ENCODE measurements at regions not wholly inside any gene's neighbourhood (a gene's known extent, or its start where the extent isn't known, plus 50 kb on each side); places are given as distances from the start of the nearest gene placed in this dataset.
"Not testable (repeated sequence)": the region's sequence is repeated elsewhere in the genome, so short reads cannot be mapped to it uniquely, and the experiment has no call there.

- H3K27me3 ChIP-seq (ENCODE audit: insufficient read depth, low read length, poor library complexity, severe bottlenecking); H3K4me1 Mint-ChIP-seq; H3K4me1 ChIP-seq (ENCODE audit: insufficient read depth, low read length); DNase-seq; H3K36me3 Mint-ChIP-seq; POLR2A ChIA-PET; H3K36me3 ChIP-seq (ENCODE audit: insufficient read depth, low read length); H3K9me3 Mint-ChIP-seq; H3K27ac Mint-ChIP-seq; H3K9me3 ChIP-seq (ENCODE audit: low read length); H3K27ac ChIP-seq (ENCODE audit: low read depth, low read length); H3K4me3 Mint-ChIP-seq; H3K4me3 ChIP-seq (ENCODE audit: low read length); CTCF ChIA-PET: not testable (repeated sequence)
- H3K27me3 Mint-ChIP-seq = peaks cover 7 to 33% of the 10 kb centered on the region in 2 donors
These were observed 101.8 kb upstream of the UST start for GRCh38 chr6:148645049-148645448.

- no peaks in the 10 kb centered on the region for H3K9me3 ChIP-seq (ENCODE audit: low read length)
- peaks cover 0 to 9% (median 5%) of the 10 kb centered on the region in 5 donors for H3K9me3 Mint-ChIP-seq
- H3K4me3 Mint-ChIP-seq = no peak overlapping the region
- H3K36me3 ChIP-seq (ENCODE audit: insufficient read depth, low read length) = no peaks in the 10 kb centered on the region
- H3K36me3 Mint-ChIP-seq = peaks cover 0 to 3% (median 0%) of the 10 kb centered on the region in 3 donors
- CTCF ChIA-PET = no interaction called here
- POLR2A ChIA-PET = no interaction called here
- H3K27me3 Mint-ChIP-seq = peaks cover 6 to 51% of the 10 kb centered on the region in 2 donors
- H3K27me3 ChIP-seq (ENCODE audit: insufficient read depth, low read length, poor library complexity, severe bottlenecking) = no peaks in the 10 kb centered on the region
- DNase-seq = no peak
- no peaks in the 10 kb centered on the region for H3K4me1 Mint-ChIP-seq
- no peak overlapping the region for H3K27ac Mint-ChIP-seq
- H3K4me3 ChIP-seq (ENCODE audit: low read length) = no peak overlapping the region
- no peak overlapping the region for H3K27ac ChIP-seq (ENCODE audit: low read depth, low read length)
- no peaks in the 10 kb centered on the region for H3K4me1 ChIP-seq (ENCODE audit: insufficient read depth, low read length)
These were observed 97.9 kb upstream of the UST start for GRCh38 chr6:148648754-148649453.

- ChIA-PET CTCF (no interaction called here), POLR2A (no interaction called here)
- Mint-ChIP-seq H3K36me3 (peaks cover 0 to 3% (median 0%) of the 10 kb centered on the region in 3 donors), H3K9me3 (peaks cover 0 to 9% (median 5%) of the 10 kb centered on the region in 5 donors), H3K27ac (no peak overlapping the region), H3K27me3 (peaks cover 4 to 53% of the 10 kb centered on the region in 2 donors), H3K4me1 (no peaks in the 10 kb centered on the region), H3K4me3 (peak overlapping the region in 1 of 7 donors; percentile 63)
- no peaks in the 10 kb centered on the region for H3K4me1 ChIP-seq (ENCODE audit: insufficient read depth, low read length)
- no peaks in the 10 kb centered on the region for H3K27me3 ChIP-seq (ENCODE audit: insufficient read depth, low read length, poor library complexity, severe bottlenecking)
- no peak overlapping the region for H3K27ac ChIP-seq (ENCODE audit: low read depth, low read length)
- no peak for DNase-seq
- H3K9me3 ChIP-seq (ENCODE audit: low read length) = no peaks in the 10 kb centered on the region
- H3K36me3 ChIP-seq (ENCODE audit: insufficient read depth, low read length) = no peaks in the 10 kb centered on the region
- H3K4me3 ChIP-seq (ENCODE audit: low read length) = no peak overlapping the region
These were observed 97.3 kb upstream of the UST start for GRCh38 chr6:148649454-148649963.

DNA sequence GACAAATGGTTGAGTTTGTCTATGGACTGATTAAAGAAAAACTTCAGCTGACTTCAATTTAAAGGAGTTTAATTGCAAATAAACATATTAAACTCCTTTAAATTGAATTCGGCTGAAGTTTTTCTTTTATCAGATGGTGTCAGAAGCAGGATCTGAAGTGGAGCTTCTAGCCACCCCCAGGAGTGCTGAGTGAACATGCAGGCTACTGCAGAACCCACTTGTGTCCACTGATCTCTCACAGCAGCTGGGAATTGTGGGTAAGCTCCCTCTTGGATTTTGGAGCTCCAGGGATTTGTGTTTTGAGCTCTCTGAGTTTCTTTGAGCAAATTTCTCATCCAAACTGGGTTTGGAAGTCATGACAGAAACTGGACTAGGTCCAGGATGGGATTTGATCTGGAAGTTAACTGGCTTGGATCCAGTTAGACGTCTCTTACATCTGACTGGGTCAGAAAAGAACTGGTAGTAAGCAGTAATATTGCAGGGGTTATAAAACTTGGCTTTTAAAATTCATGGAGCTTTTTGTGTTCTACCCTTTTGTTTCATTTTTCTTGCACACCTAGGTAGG, 95.8 kb upstream of the UST start:
- no peak for DNase-seq
- H3K27ac Mint-ChIP-seq = no peak overlapping the region
- peaks cover 0 to 3% (median 0%) of the 10 kb centered on the region in 3 donors for H3K36me3 Mint-ChIP-seq
- Histone ChIP-seq H3K36me3 (ENCODE audit: insufficient read depth, low read length) (no peaks in the 10 kb centered on the region), H3K4me3 (ENCODE audit: low read length) (no peak overlapping the region), H3K9me3 (ENCODE audit: low read length) (no peaks in the 10 kb centered on the region), H3K4me1 (ENCODE audit: insufficient read depth, low read length) (no peaks in the 10 kb centered on the region), H3K27me3 (ENCODE audit: insufficient read depth, low read length, poor library complexity, severe bottlenecking) (no peaks in the 10 kb centered on the region), H3K27ac (ENCODE audit: low read depth, low read length) (no peak overlapping the region)
- POLR2A ChIA-PET = no interaction called here
- peaks cover 0 to 9% (median 5%) of the 10 kb centered on the region in 5 donors for H3K9me3 Mint-ChIP-seq
- H3K27me3 Mint-ChIP-seq = peaks cover 4 to 48% of the 10 kb centered on the region in 2 donors
- CTCF ChIA-PET = no interaction called here
- H3K4me1 Mint-ChIP-seq = no peaks in the 10 kb centered on the region
- no peak overlapping the region for H3K4me3 Mint-ChIP-seq

DNA sequence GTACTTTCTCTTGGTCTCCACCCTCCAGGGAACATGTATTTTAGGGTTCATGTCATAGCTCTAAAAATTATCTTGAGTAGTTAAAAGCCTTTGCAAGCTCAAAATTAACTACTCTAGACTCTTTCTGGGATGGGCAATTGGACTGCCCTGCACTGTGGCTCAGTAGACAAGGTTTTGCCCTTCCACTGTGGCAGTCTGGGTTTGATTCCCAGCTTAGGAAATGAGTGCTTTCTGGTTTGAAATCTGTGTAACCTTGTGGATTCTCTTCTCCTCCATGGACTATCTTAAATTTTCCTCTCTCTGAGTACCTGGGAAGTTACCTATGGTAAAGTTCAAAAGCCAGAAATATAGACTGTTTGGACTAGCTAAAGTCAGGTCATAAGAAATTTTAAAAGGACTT, 94.6 kb upstream of the UST start:
- POLR2A ChIA-PET = no interaction called here
- no peaks in the 10 kb centered on the region for H3K4me1 Mint-ChIP-seq
- Histone ChIP-seq H3K27ac (ENCODE audit: low read depth, low read length) (no peak overlapping the region), H3K4me3 (ENCODE audit: low read length) (no peak overlapping the region), H3K9me3 (ENCODE audit: low read length) (no peaks in the 10 kb centered on the region), H3K27me3 (ENCODE audit: insufficient read depth, low read length, poor library complexity, severe bottlenecking) (no peaks in the 10 kb centered on the region), H3K36me3 (ENCODE audit: insufficient read depth, low read length) (no peaks in the 10 kb centered on the region), H3K4me1 (ENCODE audit: insufficient read depth, low read length) (no peaks in the 10 kb centered on the region)
- DNase-seq = no peak
- peaks cover 1 to 45% of the 10 kb centered on the region in 2 donors for H3K27me3 Mint-ChIP-seq
- CTCF ChIA-PET = no interaction called here
- no peak overlapping the region for H3K4me3 Mint-ChIP-seq
- no peak overlapping the region for H3K27ac Mint-ChIP-seq
- peaks cover 0 to 3% (median 0%) of the 10 kb centered on the region in 3 donors for H3K36me3 Mint-ChIP-seq
- H3K9me3 Mint-ChIP-seq = peaks cover 0 to 5% (median 4%) of the 10 kb centered on the region in 5 donors

GRCh38 chr6:148653138-148653776, 93.6 kb upstream of the UST start:
- H3K36me3 Mint-ChIP-seq = peaks cover 0 to 8% (median 0%) of the 10 kb centered on the region in 3 donors
- POLR2A ChIA-PET = no interaction called here

GRCh38 chr6:148657048-148657447, 89.8 kb upstream of the UST start:
- no peak for DNase-seq
- no peak overlapping the region for H3K4me3 ChIP-seq (ENCODE audit: low read length)
- Mint-ChIP-seq H3K4me3 (no peak overlapping the region), H3K36me3 (peaks cover 0 to 12% (median 0%) of the 10 kb centered on the region in 3 donors), H3K9me3 (peaks cover 5 to 27% (median 8%) of the 10 kb centered on the region in 5 donors), H3K27ac (no peak overlapping the region), H3K4me1 (no peaks in the 10 kb centered on the region), H3K27me3 (peaks cover 5 to 23% of the 10 kb centered on the region in 2 donors)
- H3K27ac ChIP-seq (ENCODE audit: low read depth, low read length) = no peak overlapping the region
- H3K9me3 ChIP-seq (ENCODE audit: low read length) = no peaks in the 10 kb centered on the region
- H3K4me1 ChIP-seq (ENCODE audit: insufficient read depth, low read length) = no peaks in the 10 kb centered on the region
- CTCF ChIA-PET = no interaction called here
- no peaks in the 10 kb centered on the region for H3K27me3 ChIP-seq (ENCODE audit: insufficient read depth, low read length, poor library complexity, severe bottlenecking)
- POLR2A ChIA-PET = interaction anchor here (0.8 kb wide), 1 partner anchor 100 kb away, joined by 3 read pairs; no protein-coding TSS in a partner anchor
- no peaks in the 10 kb centered on the region for H3K36me3 ChIP-seq (ENCODE audit: insufficient read depth, low read length)

More at GRCh38 chr6:148653138-148653776, 93.6 kb upstream of the UST start:
- H3K4me1 Mint-ChIP-seq = no peaks in the 10 kb centered on the region
- CTCF ChIA-PET = no interaction called here
- H3K4me3 Mint-ChIP-seq = no peak overlapping the region
- Histone ChIP-seq H3K36me3 (ENCODE audit: insufficient read depth, low read length) (no peaks in the 10 kb centered on the region), H3K4me1 (ENCODE audit: insufficient read depth, low read length) (no peaks in the 10 kb centered on the region), H3K27me3 (ENCODE audit: insufficient read depth, low read length, poor library complexity, severe bottlenecking) (no peaks in the 10 kb centered on the region), H3K27ac (ENCODE audit: low read depth, low read length) (no peak overlapping the region), H3K4me3 (ENCODE audit: low read length) (no peak overlapping the region), H3K9me3 (ENCODE audit: low read length) (no peaks in the 10 kb centered on the region)
- H3K9me3 Mint-ChIP-seq = peaks cover 0 to 5% (median 4%) of the 10 kb centered on the region in 5 donors
- no peak overlapping the region for H3K27ac Mint-ChIP-seq
- no peak for DNase-seq
- peaks cover 5 to 48% of the 10 kb centered on the region in 2 donors for H3K27me3 Mint-ChIP-seq

Data from CD8-positive, alpha-beta memory T cell (primary cell).